ENCODE measurements at regions not wholly inside any gene's neighbourhood (a gene's known extent, or its start where the extent isn't known, plus 50 kb on each side); places are given as distances from the start of the nearest gene placed in this dataset.

DNA sequence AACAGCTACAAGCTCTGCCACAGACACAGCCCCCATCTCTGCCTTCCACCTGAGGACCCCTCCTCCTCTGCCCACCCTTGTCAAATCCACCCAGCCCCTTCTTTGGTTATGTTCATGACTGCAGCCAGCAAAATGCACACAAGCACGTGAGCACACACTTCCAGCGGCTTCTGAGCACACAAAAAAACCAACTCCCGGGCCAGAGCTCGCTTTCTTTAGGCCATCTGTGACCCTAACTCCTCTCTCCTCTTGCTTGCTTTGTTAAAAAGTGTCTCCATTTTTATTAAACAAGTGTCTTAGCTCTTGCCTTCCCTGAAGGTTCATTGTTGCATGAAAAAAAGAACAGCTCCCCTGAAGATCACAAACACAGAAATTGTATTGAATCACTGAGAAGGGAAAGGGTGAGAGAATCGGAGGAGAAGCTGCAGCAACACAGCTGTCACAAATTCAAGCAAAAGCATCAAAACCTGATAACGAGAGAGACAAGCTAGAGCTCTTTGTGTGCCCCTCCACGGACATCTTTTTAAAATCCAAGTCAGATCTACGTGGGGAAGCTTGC lies 142.1 kb downstream of the CD83 start:
- intact Hi-C loops (cut with micrococcal nuclease; ENCODE audit: unreplicated experiment), result no loop called here
- H3K27me3 Mint-ChIP-seq (ENCODE audit: unreplicated experiment), result no peaks in the 10 kb centered on the region
- no TSS peak for BruUV-seq (replicated peaks)
- TF ChIP-seq CTCF (IDR thresholded peaks at IDR 0.05; ENCODE audit: unreplicated experiment), result no peak
- CTCF ChIA-PET, result no interaction called here
- peaks cover 2% of the 10 kb centered on the region for H3K9me3 Mint-ChIP-seq (ENCODE audit: low read depth, unreplicated experiment)
- H3K4me1 Mint-ChIP-seq (ENCODE audit: low read depth, unreplicated experiment), result no peaks in the 10 kb centered on the region
- no peak overlapping the region for H3K27ac Mint-ChIP-seq (ENCODE audit: unreplicated experiment)
- no peak overlapping the region for H3K4me3 Mint-ChIP-seq (ENCODE audit: low read depth, unreplicated experiment)
- DNase-seq, result no peak
- no peaks in the 10 kb centered on the region for H3K36me3 Mint-ChIP-seq (ENCODE audit: insufficient read depth, unreplicated experiment)

GRCh38 chr6:14260839-14261238 lies 143.3 kb downstream of the CD83 start:
- Mint-ChIP-seq H3K27me3 (ENCODE audit: unreplicated experiment) (no peaks in the 10 kb centered on the region), H3K4me3 (ENCODE audit: low read depth, unreplicated experiment) (no peak overlapping the region), H3K36me3 (ENCODE audit: insufficient read depth, unreplicated experiment) (no peaks in the 10 kb centered on the region), H3K27ac (ENCODE audit: unreplicated experiment) (no peak overlapping the region), H3K9me3 (ENCODE audit: low read depth, unreplicated experiment) (peaks cover 2% of the 10 kb centered on the region), H3K4me1 (ENCODE audit: low read depth, unreplicated experiment) (no peaks in the 10 kb centered on the region)
- intact Hi-C loops (cut with micrococcal nuclease; ENCODE audit: unreplicated experiment), result no loop called here
- DNase-seq, result no peak
- TF ChIP-seq CTCF (IDR thresholded peaks at IDR 0.05; ENCODE audit: unreplicated experiment), result no peak
- CTCF ChIA-PET, result interaction anchor here (0.5 kb wide), 1 partner anchor 255 kb away, joined by 4 read pairs; no protein-coding TSS in a partner anchor
- no TSS peak for BruUV-seq (replicated peaks)

GRCh38 chr6:14263881-14264424 lies 146.4 kb downstream of the CD83 start:
- CTCF ChIA-PET, result no interaction called here
- TF ChIP-seq CTCF (IDR thresholded peaks at IDR 0.05; ENCODE audit: unreplicated experiment), result no peak
- intact Hi-C loops (cut with micrococcal nuclease; ENCODE audit: unreplicated experiment), result no loop called here

DNA sequence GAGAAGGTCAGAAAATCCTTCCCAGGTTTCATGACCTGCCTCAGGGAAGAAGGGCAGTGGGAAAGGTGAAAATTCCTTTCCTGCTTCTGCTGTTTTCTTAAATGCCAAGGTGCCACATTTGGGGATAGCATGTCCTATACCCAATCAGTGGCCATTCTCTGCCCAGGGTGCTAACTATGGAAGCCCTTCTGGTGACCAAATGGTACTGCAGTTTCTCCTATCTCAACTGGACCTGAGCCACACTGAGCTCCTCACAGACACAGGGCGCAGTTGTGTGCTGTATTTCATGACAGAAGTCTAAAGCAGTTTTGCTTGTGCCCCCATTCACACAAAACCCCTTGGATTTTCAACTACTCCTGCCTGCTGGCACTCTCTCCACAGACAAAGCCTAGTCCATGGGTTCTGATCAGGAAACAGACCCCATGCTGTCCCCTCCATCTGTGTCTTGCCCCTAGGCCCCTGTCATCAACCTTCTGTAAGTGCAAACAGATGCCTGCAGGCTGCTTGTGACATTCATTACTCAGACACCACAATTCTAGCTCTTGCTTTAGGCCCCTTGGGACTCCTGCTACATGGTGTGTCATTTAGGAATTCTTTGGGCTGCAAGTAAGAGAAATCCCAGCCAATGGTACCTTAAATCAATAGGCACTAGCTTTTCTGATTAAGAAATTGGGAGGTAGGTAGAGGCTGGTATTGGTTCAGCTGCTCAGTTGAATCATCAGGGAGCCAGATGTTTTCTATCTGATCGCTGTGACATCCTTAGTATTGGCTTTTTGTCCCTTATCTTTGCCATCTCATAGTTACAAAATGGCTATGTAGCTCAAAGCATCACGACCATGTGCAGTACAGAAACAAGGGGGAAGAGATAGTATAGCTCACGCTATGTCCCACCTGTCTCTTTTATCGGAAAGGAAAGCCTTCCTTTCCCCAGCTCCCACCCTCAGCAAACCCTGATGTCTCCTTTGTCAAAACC lies 147.8 kb downstream of the CD83 start:
- Mint-ChIP-seq H3K27ac (ENCODE audit: unreplicated experiment) (no peak overlapping the region), H3K4me1 (ENCODE audit: low read depth, unreplicated experiment) (peaks cover 5% of the 10 kb centered on the region), H3K4me3 (ENCODE audit: low read depth, unreplicated experiment) (no peak overlapping the region), H3K9me3 (ENCODE audit: low read depth, unreplicated experiment) (peaks cover 2% of the 10 kb centered on the region), H3K27me3 (ENCODE audit: unreplicated experiment) (no peaks in the 10 kb centered on the region), H3K36me3 (ENCODE audit: insufficient read depth, unreplicated experiment) (no peaks in the 10 kb centered on the region)
- intact Hi-C loops (cut with micrococcal nuclease; ENCODE audit: unreplicated experiment), result no loop called here
- no peak for DNase-seq
- BruUV-seq (replicated peaks), result no TSS peak
- no peak for TF ChIP-seq CTCF (IDR thresholded peaks at IDR 0.05; ENCODE audit: unreplicated experiment)
- CTCF ChIA-PET, result no interaction called here

More at GRCh38 chr6:14263881-14264424, 146.4 kb downstream of the CD83 start:
- Mint-ChIP-seq H3K27ac (ENCODE audit: unreplicated experiment) (no peak overlapping the region), H3K27me3 (ENCODE audit: unreplicated experiment) (no peaks in the 10 kb centered on the region), H3K4me1 (ENCODE audit: low read depth, unreplicated experiment) (no peaks in the 10 kb centered on the region), H3K9me3 (ENCODE audit: low read depth, unreplicated experiment) (peaks cover 2% of the 10 kb centered on the region), H3K36me3 (ENCODE audit: insufficient read depth, unreplicated experiment) (no peaks in the 10 kb centered on the region), H3K4me3 (ENCODE audit: low read depth, unreplicated experiment) (no peak overlapping the region)
- BruUV-seq (replicated peaks), result no TSS peak
- DNase-seq, result no peak
